ENCODE measurements at regions not wholly inside any gene's neighbourhood (a gene's known extent, or its start where the extent isn't known, plus 50 kb on each side); places are given as distances from the start of the nearest gene placed in this dataset.

DNA sequence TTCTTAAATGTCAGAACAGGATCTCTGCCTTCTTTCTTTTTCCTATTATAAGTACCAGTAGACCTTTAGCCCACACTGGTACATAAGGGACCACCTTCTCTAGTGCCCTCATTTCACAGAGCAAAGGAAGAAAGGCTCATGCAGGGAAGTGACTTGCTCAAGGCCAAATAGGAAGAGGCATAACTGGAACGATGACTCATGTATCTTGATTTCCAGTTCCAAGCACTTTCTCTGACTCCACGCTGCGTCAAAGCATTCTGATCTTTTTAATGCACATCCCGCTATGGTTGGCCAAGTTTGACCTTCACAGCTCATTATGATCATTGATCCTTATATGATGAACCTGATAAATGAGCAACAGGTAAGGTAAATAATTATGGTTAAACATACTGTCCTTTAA, 542.0 kb downstream of the GBA3 start:
- ATAC-seq (no peak), DNase-seq (no peak)
- intact Hi-C loops (cut with micrococcal nuclease): no loop called here

DNA sequence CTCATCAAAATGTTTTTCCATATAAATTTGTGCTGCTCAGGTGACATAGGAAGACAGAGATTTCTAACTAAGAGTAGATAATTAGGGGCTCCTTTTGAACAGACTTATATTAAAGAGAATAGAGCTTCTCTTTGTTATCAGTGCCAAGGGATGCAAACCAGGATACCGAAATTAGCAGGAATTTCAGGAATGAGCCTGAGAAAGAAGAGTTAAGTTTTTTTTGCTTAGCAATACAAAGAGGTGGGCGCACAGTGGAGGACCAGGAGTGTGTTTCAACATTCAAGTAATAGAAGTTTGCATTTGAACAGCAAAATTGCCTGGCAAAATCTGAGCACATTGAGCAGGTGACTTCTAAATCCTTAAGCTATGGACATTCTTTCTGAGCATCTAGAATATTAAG, 541.3 kb downstream of the GBA3 start:
- DNase-seq (no peak), ATAC-seq (no peak)
- intact Hi-C loops (cut with micrococcal nuclease): no loop called here

DNA sequence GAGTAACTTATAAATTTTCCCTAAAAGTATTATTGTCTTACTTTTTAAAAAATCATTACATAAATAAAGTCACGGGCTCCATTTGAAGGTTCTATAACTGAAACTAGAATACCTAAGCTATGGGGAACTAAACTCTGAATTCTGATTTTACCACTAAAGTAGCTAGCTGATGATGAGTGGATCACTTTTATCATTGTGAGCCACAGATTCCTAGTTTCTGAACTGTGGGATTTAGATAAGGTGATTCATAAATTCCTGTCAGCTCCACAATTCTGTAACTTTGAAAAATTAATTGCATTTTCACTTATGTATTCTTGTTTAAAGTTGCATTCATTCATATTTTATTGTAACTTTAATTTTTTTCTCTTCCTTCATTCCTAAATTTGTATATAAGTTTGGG, 540.9 kb downstream of the GBA3 start:
- ATAC-seq: no peak
- intact Hi-C loops (cut with micrococcal nuclease): no loop called here
- DNase-seq: no peak

DNA sequence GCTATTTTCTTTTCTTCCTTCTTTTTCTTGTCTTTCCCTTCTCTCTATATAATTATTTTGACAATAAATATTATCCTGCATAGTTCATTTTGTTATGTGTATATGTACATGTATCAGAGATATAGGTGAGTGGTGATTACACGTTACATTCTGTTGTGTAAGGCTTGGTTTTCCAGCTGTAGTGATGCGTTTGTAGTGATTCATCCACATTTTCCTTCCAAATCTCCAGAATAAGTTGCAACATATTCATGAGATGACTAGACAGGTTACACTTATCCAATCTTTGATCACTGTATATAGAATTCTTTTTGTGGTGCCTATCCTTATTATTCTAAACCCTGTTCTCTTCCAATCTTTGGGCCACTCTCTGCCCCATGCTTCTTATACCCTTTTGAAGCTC, 540.2 kb downstream of the GBA3 start:
- no peak for ATAC-seq
- no peak for DNase-seq
- intact Hi-C loops (cut with micrococcal nuclease): no loop called here

DNA sequence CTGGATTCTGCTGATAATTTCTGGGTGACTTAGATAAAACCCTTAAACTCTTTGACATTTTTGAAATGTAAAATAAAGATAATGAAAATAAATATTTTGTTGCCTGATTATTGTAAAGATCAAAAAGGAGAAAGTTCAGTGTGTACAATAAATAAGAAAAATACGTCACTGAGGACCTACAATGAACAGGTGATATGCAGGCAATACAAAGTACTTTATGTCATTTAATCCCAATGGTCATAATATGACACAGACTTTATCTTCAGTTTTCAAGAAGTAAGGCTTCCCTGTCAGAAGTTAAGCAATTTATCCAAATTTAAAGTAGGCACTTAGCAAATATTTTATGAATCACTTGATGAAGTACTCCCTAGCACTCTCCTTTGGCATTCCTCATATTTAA, 532.8 kb downstream of the GBA3 start:
- intact Hi-C loops (cut with micrococcal nuclease): no loop called here
- DNase-seq (no peak), ATAC-seq (no peak)

DNA sequence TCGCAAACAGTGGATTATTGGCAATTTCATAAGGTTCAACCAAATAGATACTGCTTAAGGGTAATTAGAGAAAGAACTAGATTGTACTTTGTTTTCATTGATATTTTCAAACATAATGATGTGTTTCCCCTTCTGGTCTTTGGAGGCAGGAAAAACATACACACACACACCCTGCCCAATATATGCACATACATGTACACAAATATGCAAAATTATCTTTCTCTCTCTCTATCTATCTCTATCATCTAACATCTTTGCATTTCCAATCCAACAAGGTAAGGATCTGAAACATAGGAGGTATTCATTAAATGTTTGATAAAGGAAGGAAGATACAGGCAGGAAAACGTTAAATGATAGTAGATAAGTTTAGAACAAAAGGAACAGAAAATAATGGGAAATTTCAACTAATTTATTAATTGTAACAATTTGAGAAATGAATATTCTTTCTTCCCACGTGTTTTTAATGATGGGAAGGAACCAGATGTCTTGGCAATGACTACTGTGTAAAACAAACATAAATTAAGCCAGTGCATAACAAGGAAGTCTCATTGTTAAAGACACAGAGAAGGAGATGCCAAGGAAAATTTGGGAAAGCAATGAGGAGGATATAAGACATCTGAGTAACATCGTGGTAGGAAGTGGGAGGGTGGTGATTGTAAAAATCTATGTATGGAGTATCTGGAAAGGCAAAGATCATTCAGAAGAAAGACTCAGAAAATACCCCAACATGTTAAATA, 532.1 kb downstream of the GBA3 start:
- intact Hi-C loops (cut with micrococcal nuclease): no loop called here
- no peak for ATAC-seq
- no peak for DNase-seq

DNA sequence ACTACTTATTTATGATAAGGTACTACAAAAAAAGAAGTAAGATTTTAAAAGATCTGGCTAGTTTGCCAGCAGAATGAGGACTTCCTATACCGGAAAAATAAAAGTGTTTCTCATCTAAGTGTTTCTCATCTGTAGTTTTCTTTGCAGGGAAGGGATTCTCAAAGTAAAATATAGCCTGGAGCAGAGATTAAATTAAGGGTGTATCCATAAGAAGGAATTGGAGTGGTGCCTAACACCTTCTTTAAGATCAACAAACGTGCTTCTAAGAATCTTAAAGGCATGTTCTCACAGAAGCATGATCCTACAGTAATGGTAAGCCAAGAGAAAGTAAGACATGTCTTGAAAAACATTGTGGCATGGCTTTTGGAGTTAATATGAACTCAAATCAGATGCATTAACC, 528.2 kb downstream of the GBA3 start:
- DNase-seq (no peak), ATAC-seq (no peak)
- intact Hi-C loops (cut with micrococcal nuclease): no loop called here

DNA sequence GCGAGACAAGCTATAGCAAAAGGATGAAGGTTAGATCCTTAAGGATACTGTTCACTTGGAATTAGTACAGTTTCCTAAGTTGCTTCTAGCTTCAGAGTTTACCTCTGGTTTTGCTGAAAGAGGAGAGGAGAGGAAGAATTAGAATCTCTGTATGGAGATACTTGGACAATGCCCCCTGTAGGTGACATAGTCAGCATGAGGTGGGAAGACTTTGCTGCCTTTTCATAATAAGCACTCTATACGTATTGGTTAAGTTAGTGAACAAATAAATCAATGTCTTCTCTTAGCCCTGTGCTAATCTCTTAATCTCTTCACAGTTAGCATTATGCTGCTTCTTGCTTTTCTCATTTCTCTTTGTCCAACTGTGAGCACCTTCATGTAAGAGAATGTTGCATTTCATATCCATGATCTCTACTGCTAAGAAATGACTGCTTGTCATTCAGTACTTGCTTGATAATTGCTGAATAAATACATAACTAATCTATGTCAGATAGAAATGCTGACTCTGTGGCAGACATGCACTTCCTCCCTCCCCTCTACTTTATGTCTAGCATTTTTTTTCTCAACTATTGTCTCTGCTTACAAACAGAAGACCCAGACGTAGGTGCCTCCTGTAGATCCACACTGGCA, 527.2 kb downstream of the GBA3 start:
- intact Hi-C loops (cut with micrococcal nuclease): no loop called here
- DNase-seq: no peak
- no peak for ATAC-seq

DNA sequence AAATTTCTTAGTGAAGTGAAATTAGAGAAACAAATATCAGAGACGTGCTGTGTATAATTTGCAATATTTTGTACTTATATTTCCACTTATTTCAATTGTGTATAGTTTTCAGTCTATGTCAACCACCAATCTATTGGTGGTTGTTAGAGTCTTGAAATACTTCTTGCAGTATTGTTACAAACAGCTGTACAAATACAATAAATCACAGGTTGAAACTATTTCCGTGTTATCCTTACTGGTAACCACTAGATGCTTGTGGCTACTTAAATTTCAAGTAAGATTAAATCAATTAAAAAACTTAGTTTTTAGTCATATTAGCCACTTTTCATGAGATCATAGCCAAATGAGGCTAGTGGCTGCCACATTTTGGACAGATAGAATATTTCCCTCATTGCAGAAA, 520.5 kb downstream of the GBA3 start:
- ATAC-seq: no peak
- DNase-seq: no peak
- intact Hi-C loops (cut with micrococcal nuclease): no loop called here

DNA sequence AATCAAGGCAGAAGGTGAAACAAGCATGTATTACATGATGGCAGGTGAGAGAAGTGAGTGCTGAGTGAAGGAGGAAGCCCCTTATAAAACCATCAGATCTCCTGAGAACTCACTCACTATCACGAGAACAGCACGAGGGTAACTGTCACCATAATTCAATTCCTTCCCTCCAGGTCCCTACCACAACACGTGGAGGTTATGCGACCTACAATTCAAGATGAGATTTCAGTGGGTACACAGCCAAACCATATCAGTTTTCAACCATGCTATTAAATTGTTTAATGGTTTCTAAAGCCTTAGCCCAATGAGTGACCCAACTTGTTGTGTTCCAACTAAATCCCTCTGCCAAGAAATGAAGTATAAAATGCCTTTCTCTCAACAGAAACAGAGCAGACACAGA, 519.8 kb downstream of the GBA3 start:
- ATAC-seq (no peak), DNase-seq (no peak)
- intact Hi-C loops (cut with micrococcal nuclease): no loop called here

DNA sequence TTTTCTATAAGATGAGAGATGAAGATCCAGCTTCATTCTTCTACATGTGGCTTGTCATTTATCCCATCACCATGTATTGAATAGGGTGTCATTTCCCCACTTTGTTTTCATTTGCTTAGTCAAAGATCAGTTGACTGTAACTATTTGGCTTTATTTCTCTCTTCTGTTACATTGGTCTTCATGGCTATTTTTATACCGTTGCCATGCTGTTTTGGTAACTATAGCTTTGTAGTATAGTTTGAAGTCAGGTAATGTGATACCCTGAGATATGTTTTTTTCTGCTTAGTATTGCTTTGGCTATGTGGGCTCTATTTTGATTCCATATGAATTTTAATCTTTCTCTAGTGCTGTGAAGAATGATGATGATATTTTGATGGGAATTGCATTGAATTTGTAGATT, 514.3 kb downstream of the GBA3 start:
- ATAC-seq: no peak
- intact Hi-C loops (cut with micrococcal nuclease): no loop called here
- no peak for DNase-seq

DNA sequence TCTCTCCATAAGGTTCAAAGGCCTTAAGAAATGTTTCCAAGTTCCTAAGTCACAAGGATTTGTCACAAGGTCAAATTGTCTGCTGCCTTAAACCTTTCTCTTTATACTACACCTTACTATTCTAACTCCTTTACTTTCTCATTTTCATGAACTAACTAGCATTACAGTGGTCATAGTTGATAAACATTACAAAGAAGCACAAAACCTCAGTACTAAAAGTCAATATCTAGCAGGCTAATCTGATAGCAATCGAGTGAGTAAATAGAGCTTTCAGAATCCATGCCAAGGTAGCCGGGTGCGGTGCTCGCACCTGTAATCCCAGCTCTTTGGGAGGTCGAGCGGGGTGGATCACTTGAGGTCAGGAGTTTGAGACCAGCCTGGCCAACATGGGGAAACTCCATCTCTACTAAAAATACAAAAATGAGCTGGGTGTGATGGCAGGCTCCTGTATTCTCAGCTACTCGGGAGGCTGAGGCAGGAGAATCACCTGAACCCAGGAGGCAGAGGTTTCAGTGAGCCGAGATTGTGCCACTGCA, 510.0 kb downstream of the GBA3 start:
- DNase-seq (no peak), ATAC-seq (no peak)
- intact Hi-C loops (cut with micrococcal nuclease): no loop called here

DNA sequence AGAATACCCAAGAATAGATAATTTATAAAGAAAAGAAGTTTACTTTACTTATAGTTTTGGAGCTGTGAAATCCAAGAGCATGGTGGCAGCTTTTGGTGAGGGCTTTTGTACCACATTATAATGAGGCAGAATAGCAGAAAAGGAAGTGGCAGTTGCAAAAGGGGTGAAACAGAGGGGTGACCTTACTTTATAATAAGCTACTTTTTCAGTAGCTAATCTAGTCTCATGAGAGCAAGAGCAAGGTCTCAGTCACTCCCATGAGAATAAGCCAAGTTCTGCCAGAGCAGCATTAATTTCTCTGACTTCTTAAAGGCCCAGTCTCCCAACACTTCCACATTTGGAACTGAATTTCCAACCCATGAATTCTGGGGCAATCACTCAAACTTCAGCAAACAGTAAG, 502.0 kb downstream of the GBA3 start:
- DNase-seq (no peak), ATAC-seq (no peak)
- intact Hi-C loops (cut with micrococcal nuclease): no loop called here

DNA sequence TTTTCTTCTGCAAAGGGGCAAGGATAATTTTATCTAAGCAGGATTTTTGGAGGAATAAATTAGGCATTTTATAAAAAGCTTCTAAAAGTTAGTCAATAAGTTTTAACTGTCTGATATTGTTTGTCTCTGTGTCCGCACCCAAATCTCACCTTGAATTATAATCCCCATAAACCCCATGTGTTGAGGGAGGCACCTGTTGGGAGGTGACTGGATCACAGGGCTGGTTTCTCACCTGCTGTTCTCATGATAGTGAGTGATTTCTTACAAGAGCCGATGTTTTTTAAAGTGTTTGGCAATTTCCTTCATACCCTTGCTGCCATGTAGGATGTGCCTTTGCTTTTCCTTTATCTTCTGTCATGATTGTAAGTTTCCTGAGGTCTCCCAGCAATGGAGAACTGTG, 481.4 kb downstream of the GBA3 start:
- intact Hi-C loops (cut with micrococcal nuclease): no loop called here
- no peak for ATAC-seq

DNA sequence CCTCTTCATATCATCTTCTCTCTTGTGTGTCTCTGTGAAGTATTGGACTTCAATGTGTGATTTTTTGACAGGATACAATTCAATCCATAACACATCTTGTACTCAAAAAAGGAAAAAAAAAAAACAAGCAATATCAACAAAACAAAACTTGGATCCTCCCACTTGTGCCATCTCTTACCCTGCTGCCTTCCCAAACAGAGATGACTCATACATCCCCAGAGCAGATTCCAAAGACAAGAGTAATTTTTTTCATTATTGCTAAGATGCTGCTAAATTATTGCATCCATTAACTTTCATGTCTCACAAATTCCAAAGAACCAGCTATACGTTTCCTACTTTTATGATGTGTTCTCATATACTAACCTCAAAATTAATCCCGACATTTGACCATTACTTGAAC, 479.2 kb downstream of the GBA3 start:
- intact Hi-C loops (cut with micrococcal nuclease): no loop called here
- ATAC-seq (no peak), DNase-seq (no peak)

More for the DNA sequence above, 481.4 kb downstream of the GBA3 start:
- DNase-seq: no peak

DNA sequence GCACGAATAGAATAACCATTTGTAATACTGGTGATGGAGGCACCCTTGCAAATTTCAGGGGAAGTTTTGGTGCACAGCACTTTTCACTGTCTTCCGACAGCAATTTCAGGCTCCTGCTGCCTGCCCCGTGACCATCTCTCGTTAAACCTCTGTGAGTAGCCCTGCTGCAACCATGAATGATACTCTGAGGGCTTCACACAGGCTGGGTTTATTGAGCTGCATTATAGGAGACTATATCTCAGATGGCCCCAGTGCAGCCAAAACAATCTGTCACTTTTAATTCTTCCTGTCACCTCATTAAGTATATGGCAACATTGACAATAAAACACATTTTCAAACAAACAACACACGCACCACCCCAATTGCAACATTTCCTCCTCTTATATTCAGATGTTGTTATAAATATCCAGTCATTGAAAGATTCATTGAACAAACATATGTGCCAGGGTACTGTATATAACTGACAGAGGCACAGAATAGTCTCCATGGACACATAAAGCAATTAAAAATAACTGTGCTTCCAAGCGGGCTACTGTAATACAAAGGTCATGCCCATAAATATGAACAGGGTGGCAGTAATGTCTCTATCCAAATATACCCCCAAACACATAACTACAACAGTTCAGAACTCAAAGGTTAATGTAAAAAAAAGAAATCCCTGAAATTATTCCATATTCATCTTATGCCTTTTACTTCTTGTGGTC, 477.0 kb downstream of the GBA3 start:
- intact Hi-C loops (cut with micrococcal nuclease): no loop called here
- DNase-seq: no peak
- peak; percentile 81 for ATAC-seq

DNA sequence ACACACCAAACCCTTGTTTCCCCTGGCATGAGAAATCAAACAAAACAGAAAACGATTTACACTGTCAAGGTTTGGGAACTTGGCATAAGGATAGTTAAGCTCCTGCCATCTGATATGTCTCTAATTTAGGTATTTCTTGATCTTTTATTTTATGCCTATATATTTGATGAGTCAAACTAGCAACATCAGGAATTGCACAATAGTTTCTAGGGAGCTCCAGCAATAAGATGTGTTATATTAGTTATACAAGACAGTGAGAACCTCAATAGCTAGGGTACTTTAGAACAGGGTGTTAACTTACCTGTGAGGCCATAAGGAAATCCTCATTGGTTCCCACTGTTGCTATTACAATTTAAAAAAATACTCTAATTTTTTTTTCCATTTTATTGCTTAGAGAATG, 474.2 kb downstream of the GBA3 start:
- intact Hi-C loops (cut with micrococcal nuclease): no loop called here
- no peak for DNase-seq
- ATAC-seq: no peak

DNA sequence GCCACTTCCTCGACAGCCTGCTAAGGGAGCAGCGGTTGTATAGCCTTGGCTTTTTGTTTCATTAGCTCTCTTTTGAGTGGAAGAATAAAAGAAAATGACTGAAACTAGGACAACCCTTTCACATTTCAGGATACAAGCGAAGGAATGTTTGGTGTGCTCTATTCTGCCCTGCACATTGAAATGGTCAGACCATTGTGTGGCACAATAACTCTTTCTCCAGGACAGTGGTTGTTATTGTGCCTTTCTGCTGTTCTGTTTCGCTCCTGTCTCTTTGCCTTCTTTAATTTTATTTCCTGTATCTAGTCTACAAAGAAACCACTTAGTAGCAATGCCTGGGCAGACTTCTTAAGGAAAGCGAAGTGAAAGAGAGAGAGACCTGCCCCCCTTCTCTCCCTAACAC, 473.7 kb downstream of the GBA3 start:
- DNase-seq (no peak), ATAC-seq (no peak)
- intact Hi-C loops (cut with micrococcal nuclease): no loop called here

DNA sequence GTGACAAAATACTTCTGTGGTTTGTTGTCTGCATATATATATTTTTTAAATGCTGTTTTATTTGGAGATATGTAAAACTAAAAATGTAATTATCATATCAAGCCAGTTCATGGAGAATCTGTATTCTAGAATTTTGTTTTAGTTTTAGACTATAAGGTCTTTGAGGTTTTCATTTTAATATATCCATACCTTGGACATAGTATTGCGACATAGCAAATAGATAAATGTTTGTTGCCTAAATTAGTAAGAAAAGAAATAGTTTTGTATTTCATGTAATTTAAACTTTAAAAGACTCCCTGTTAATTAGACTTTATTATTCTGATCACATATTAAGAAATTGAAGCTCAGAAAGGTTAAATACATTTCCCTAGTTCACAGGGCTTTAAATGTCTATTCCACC, 472.9 kb downstream of the GBA3 start:
- intact Hi-C loops (cut with micrococcal nuclease): no loop called here
- ATAC-seq (no peak), DNase-seq (no peak)

DNA sequence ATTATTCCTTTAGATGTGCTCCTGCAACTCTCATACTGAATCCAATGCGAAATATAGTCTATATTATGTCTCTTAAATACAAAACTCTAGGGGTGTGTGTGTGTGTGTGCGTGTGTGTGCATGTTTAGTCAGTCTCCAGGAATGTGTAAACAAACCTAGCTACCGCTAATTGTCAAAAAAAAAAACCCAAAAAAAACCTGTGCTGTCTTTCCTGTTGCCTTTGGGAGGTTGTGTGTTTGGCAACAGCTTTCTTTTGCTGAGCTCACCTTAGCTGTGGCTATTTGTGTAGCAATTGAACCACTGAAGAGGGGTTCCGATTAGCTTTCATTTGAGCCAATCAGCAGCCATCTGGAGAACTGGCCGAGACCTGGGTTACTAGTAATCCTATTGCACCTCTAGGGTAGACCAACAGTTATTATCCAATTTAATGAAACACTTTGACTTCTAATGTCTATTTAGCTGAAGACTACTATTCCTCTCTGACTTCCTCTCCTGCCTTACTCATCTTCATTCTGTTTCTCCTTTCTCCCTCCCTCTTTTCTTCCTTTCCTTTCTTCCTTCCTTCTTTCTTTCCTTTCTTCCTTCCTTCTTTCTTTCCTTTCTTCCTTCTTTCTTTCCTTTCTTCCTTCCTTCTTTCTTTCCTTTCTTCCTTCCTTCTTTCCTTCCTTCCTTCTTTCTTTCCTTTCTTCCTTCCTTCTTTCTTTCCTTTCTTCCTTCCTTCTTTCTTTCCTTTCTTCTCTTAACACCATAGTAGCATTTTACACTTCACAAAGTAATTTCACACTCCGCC, 471.1 kb downstream of the GBA3 start:
- intact Hi-C loops (cut with micrococcal nuclease): no loop called here
- DNase-seq (no peak), ATAC-seq (no peak)

Measured in left ventricle myocardium superior (tissue), 1 donor.